IMR-90 (cell line): ENCODE measurements at regions not wholly inside any gene's neighbourhood (a gene's known extent, or its start where the extent isn't known, plus 50 kb on each side); places are given as distances from the start of the nearest gene placed in this dataset.
"Not testable (repeated sequence)": the region's sequence is repeated elsewhere in the genome, so short reads cannot be mapped to it uniquely, and the experiment has no call there.

Experiments used
- ATAC-seq: fragments of 200-7000 bp; cut with Tn5 transposase; 2 replicates; pipeline ENCODE4 v1.9.1; 2020; ENCODE audit warnings: low read depth, mild to moderate bottlenecking, moderate library complexity
- BruUV-seq: library from RNA; stranded (reverse); fragments of 400-500 nt; replicated peaks from 2 replicates; lab custom pipeline; 2021; lab: Mats Ljungman, UMichigan
- CTCF ChIA-PET: fragments of 300-600 bp; formaldehyde crosslinking; extraction: SDS; loops from one replicate; lab custom pipeline; 2021; ENCODE audit warnings: antibody characterized with exemption; lab: Yijun Ruan, JAX
- POLR2A ChIA-PET: fragments of 300-600 bp; sonication (Branson Sonifier 250); formaldehyde crosslinking; loops from one replicate; lab custom pipeline; 2022; ENCODE audit warnings: antibody characterized with exemption; ENCODE audit not compliant: unreplicated experiment; lab: Charles Lee
- DNase-seq: peaks from one replicate; pipeline ENCODE4 v3.0.0; 2013
- H2AFZ ChIP-seq: replicated peaks from 2 replicates; pipeline ENCODE3; 2013; ENCODE audit warnings: low read length, mild to moderate bottlenecking; ENCODE audit not compliant: poor library complexity
- H2AK5ac ChIP-seq: 2 replicates; pipeline ENCODE4 v1.6.1; 2013; ENCODE audit warnings: low read depth, low read length, inconsistent platforms
- H2AK9ac ChIP-seq: replicated peaks from 2 replicates; pipeline ENCODE3; 2013; ENCODE audit warnings: mild to moderate bottlenecking, low read depth, low read length, moderate library complexity; ENCODE audit not compliant: poor library complexity
- H2BK120ac ChIP-seq: 2 replicates; pipeline ENCODE4 v1.6.1; 2013; ENCODE audit warnings: low read depth, low read length, inconsistent platforms
- H2BK15ac ChIP-seq: 3 replicates; pipeline ENCODE4 v1.6.1; 2013; ENCODE audit warnings: low read depth, low read length, inconsistent platforms
- H2BK20ac ChIP-seq: 2 replicates; pipeline ENCODE4 v1.6.1; 2013; ENCODE audit warnings: low read depth, mild to moderate bottlenecking, inconsistent platforms, low read length, moderate library complexity
- H2BK5ac ChIP-seq: 2 replicates; pipeline ENCODE4 v1.6.1; 2013; ENCODE audit warnings: mild to moderate bottlenecking, low read depth, low read length, inconsistent platforms; ENCODE audit not compliant: poor library complexity, severe bottlenecking
- H3K14ac ChIP-seq: replicated peaks from 2 replicates; pipeline ENCODE4 v1.6.1; 2013; ENCODE audit warnings: low read depth, low read length, inconsistent platforms
- H3K18ac ChIP-seq: 2 replicates; pipeline ENCODE4 v1.6.1; 2013; ENCODE audit warnings: low read depth, low read length, control low read depth
- H3K23ac ChIP-seq: 2 replicates; pipeline ENCODE4 v1.6.1; 2013; ENCODE audit warnings: low read depth, low read length, inconsistent platforms
- H3K27ac ChIP-seq: 2 replicates; pipeline ENCODE4 v1.5.1; 2013; ENCODE audit warnings: mild to moderate bottlenecking, control low read depth, low read length; ENCODE audit not compliant: insufficient read depth
- H3K27me3 ChIP-seq: 2 replicates; pipeline ENCODE4 v1.6.1; 2013; ENCODE audit warnings: low read length; ENCODE audit not compliant: control insufficient read depth, insufficient read depth
- H3K36me3 ChIP-seq: 2 replicates; pipeline ENCODE4 v1.6.1; 2013; ENCODE audit warnings: low read length, mixed read lengths; ENCODE audit not compliant: control insufficient read depth, insufficient read depth
- H3K4ac ChIP-seq: 2 replicates; pipeline ENCODE4 v1.6.1; 2013; ENCODE audit warnings: low read depth, low read length, inconsistent platforms
- H3K4me1 ChIP-seq: 2 replicates; pipeline ENCODE4 v1.6.1; 2013; ENCODE audit warnings: low read length, mixed read lengths; ENCODE audit not compliant: control insufficient read depth, insufficient read depth
- H3K4me2 ChIP-seq: 2 replicates; pipeline ENCODE4 v1.6.1; 2013; ENCODE audit warnings: low read depth, mild to moderate bottlenecking, control low read depth, low read length, moderate library complexity
- H3K4me3 ChIP-seq: 2 replicates; pipeline ENCODE4 v1.5.1; 2013; ENCODE audit warnings: low read depth, mild to moderate bottlenecking, control low read depth, low read length, moderate library complexity; ENCODE audit not compliant: insufficient read depth
- H3K56ac ChIP-seq: 2 replicates; pipeline ENCODE4 v1.6.1; 2013; ENCODE audit warnings: low read length, inconsistent platforms; ENCODE audit not compliant: insufficient read depth; ENCODE audit errors: extremely low read depth
- H3K79me1 ChIP-seq, 2 experiments: 2 replicates each; pipeline ENCODE4 v1.6.1; 2013; ENCODE audit warnings: low read length in 2 of 2, inconsistent platforms in 1 of 2, low read depth in 1 of 2
- H3K9ac ChIP-seq: 2 replicates; pipeline ENCODE4 v1.6.1; 2013; ENCODE audit warnings: low read depth, low read length, control low read depth
- H3K9me1 ChIP-seq: 2 replicates; pipeline ENCODE4 v1.6.1; 2013; ENCODE audit warnings: low read length, inconsistent platforms; ENCODE audit not compliant: insufficient read depth
- H3K9me3 ChIP-seq: 2 replicates; pipeline ENCODE4 v1.6.1; 2013; ENCODE audit warnings: low read length; ENCODE audit not compliant: control insufficient read depth, insufficient read depth
- H4K20me1 ChIP-seq: 2 replicates; pipeline ENCODE4 v1.6.1; 2013; ENCODE audit warnings: low read length, inconsistent platforms; ENCODE audit not compliant: insufficient read depth
- H4K5ac ChIP-seq: 2 replicates; pipeline ENCODE4 v1.6.1; 2013; ENCODE audit warnings: mild to moderate bottlenecking, low read depth, low read length, control low read depth
- H4K8ac ChIP-seq, 2 experiments: 2 replicates each; pipeline ENCODE4 v1.6.1; 2013; ENCODE audit warnings: low read depth in 2 of 2, low read length in 2 of 2, control low read depth in 1 of 2, inconsistent platforms in 1 of 2
- H4K91ac ChIP-seq: 2 replicates; pipeline ENCODE4 v1.6.1; 2013; ENCODE audit warnings: low read depth, low read length, inconsistent platforms; ENCODE audit not compliant: insufficient read depth
- CTCF ChIP-seq: conservative IDR thresholded peaks from 2 replicates; pipeline ENCODE4 v1.5.1; 2012; ENCODE audit warnings: mild to moderate bottlenecking, low read depth, low read length, improper control_type of control experiment
- ELK1 ChIP-seq: fragments of 150-350 bp; IDR thresholded peaks from 2 replicates; pipeline ENCODE4 v1.6.1; 2016; ENCODE audit warnings: low read depth, mild to moderate bottlenecking, low read length, moderate library complexity, borderline replicate concordance
- MXI1 ChIP-seq: IDR thresholded peaks from 2 replicates; pipeline ENCODE4 v1.6.1; 2012; ENCODE audit warnings: low read depth, mild to moderate bottlenecking, low read length, moderate library complexity, borderline replicate concordance
- NFE2L2 ChIP-seq: fragments of 150-350 bp; IDR thresholded peaks from 2 replicates; pipeline ENCODE4 v1.6.1; 2016; ENCODE audit warnings: low read depth, mild to moderate bottlenecking, low read length
- WGBS, 2 experiments: methylation state at CpG; one replicate each; pipeline versions ENCODE4 v1.1.5 to v1.1.7; 2013; ENCODE audit warnings: missing lambda C conversion rate in 2 of 2; ENCODE audit not compliant: insufficient read length in 1 of 2; ENCODE audit errors: extremely low coverage in 2 of 2; 5-methylcytosine and 5-hydroxymethylcytosine counted together
- dilution Hi-C: fragments of 300-500 bp; cut with HindIII; formaldehyde crosslinking; loops from one replicate; pipeline ENCODE4 v1.14.3; 2018; ENCODE audit warnings: low sequenced_read_pairs; ENCODE audit not compliant: unreplicated experiment
- in situ Hi-C: fragments of 300-500 bp; cut with MboI; formaldehyde crosslinking; loops from 3 replicates; pipeline ENCODE4 v1.14.3; 2019; ENCODE audit warnings: low sequenced_read_pairs, inconsistent platforms, mixed read lengths
- intact Hi-C: fragments of 100-400 bp; cut with micrococcal nuclease; formaldehyde crosslinking; loops from 2 replicates; pipeline ENCODE4 v1.10.0; 2022
- TF ChIP-seq, protein P1 (sequence below): fragments of 150-350 bp; IDR thresholded peaks from 2 replicates; pipeline ENCODE4 v1.6.1; 2017; ENCODE audit warnings: mild to moderate bottlenecking, antibody characterized with exemption, low read length, low read depth

DNA sequence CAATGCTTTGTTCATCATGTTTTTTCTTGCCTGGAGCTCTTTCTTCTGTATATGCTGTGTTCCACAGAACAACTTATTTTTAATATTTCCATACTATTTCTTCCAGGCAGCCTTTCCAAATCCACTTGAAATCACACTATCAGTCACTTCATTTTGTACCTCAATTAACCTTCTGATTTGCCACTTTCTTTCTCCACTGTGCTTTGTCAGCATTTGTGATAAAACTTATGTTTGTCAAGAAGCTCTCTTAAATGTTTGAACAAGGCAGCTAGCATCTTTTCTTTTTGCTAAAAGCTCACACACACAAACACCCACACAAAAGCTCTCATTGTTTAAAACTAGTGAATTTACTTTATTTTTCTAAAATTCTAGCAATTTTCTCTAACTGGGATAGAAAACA, 2014.7 kb upstream of the RAG2 start:
- no peak overlapping the region for H3K4me2 ChIP-seq
- ATAC-seq = no peak
- H3K9me1 ChIP-seq = no peaks in the 10 kb centered on the region
- H3K27ac ChIP-seq = no peak overlapping the region
- H3K36me3 ChIP-seq = no peaks in the 10 kb centered on the region
- H3K9ac ChIP-seq = no peak overlapping the region
- no peak for TF ChIP-seq MXI1
- TF ChIP-seq ELK1 = no peak
- TF ChIP-seq NFE2L2 = no peak
- TF ChIP-seq CTCF = no peak
- TF ChIP-seq, protein P1, sequence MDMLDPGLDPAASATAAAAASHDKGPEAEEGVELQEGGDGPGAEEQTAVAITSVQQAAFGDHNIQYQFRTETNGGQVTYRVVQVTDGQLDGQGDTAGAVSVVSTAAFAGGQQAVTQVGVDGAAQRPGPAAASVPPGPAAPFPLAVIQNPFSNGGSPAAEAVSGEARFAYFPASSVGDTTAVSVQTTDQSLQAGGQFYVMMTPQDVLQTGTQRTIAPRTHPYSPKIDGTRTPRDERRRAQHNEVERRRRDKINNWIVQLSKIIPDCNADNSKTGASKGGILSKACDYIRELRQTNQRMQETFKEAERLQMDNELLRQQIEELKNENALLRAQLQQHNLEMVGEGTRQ = no peak
- POLR2A ChIA-PET = no interaction called here
- CTCF ChIA-PET = no interaction called here
- no peak overlapping the region for H4K91ac ChIP-seq
- BruUV-seq = no TSS peak
- dilution Hi-C loops = no loop called here
- H2BK120ac ChIP-seq = no peak overlapping the region
- DNase-seq = no peak
- no peak overlapping the region for H2AFZ ChIP-seq
- H3K14ac ChIP-seq = no peak overlapping the region
- no peak overlapping the region for H2AK5ac ChIP-seq
- no peak overlapping the region for H2BK5ac ChIP-seq
- no peak overlapping the region for H3K56ac ChIP-seq
- H4K20me1 ChIP-seq = no peaks in the 10 kb centered on the region
- no peaks in the 10 kb centered on the region for H3K9me3 ChIP-seq
- H3K4me3 ChIP-seq = no peak overlapping the region
- no peak overlapping the region for H4K8ac ChIP-seq
- H2BK15ac ChIP-seq = no peak overlapping the region
- intact Hi-C loops = no loop called here
- no peak overlapping the region for H2AK9ac ChIP-seq
- no peaks in the 10 kb centered on the region for H3K27me3 ChIP-seq
- H3K4ac ChIP-seq = no peak overlapping the region
- no peaks in the 10 kb centered on the region for H3K4me1 ChIP-seq
- H4K5ac ChIP-seq = no peak overlapping the region
- H3K79me1 ChIP-seq = no peaks in the 10 kb centered on the region
- no peak overlapping the region for H3K18ac ChIP-seq
- H2BK20ac ChIP-seq = no peak overlapping the region
- H3K23ac ChIP-seq = no peak overlapping the region
- in situ Hi-C loops = no loop called here

- H3K27me3 ChIP-seq, CTCF ChIA-PET, H3K14ac ChIP-seq, H3K4ac ChIP-seq, intact Hi-C loops, H3K36me3 ChIP-seq, H3K18ac ChIP-seq, H4K8ac ChIP-seq, H2AK5ac ChIP-seq, in situ Hi-C loops, DNase-seq, H2AFZ ChIP-seq, BruUV-seq, POLR2A ChIA-PET, H3K27ac ChIP-seq, H2BK5ac ChIP-seq, H3K9me1 ChIP-seq, H4K5ac ChIP-seq, H2BK20ac ChIP-seq, H3K4me3 ChIP-seq, H3K4me1 ChIP-seq, dilution Hi-C loops, ATAC-seq, H4K91ac ChIP-seq, H3K56ac ChIP-seq, H3K79me1 ChIP-seq, H3K9ac ChIP-seq, H3K23ac ChIP-seq, H2BK120ac ChIP-seq, H3K4me2 ChIP-seq, H2AK9ac ChIP-seq, H3K9me3 ChIP-seq, H4K20me1 ChIP-seq, H2BK15ac ChIP-seq: not testable (repeated sequence)
- WGBS, 2 experiments = no CpG with 5 or more reads among the region's 2 CpGs
These were observed 2003.3 kb upstream of the RAG2 start for GRCh38 chr11:38601371-38601770.
